ENCODE measurements at regions not wholly inside any gene's neighbourhood (a gene's known extent, or its start where the extent isn't known, plus 50 kb on each side); places are given as distances from the start of the nearest gene placed in this dataset.

DNA sequence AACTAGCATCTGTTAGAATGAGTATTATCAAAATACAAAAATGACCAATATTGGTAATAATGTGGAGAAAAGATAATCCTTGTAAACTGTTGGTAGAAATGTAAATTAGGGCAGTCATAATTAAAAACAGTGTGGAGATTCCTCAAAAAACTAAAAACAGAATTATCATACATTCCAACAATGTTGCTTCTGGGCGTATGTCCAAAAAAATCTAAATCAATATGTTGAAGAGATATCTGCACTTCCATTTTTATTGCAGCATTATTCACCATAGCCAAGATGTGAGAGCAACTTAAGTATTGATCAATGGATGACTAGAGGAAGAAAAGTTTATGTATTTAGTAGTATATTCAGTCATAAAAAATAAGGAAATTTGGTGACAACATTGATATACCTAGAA lies 59.8 kb upstream of the OR9G4 start:
- TF ChIP-seq, protein P1, sequence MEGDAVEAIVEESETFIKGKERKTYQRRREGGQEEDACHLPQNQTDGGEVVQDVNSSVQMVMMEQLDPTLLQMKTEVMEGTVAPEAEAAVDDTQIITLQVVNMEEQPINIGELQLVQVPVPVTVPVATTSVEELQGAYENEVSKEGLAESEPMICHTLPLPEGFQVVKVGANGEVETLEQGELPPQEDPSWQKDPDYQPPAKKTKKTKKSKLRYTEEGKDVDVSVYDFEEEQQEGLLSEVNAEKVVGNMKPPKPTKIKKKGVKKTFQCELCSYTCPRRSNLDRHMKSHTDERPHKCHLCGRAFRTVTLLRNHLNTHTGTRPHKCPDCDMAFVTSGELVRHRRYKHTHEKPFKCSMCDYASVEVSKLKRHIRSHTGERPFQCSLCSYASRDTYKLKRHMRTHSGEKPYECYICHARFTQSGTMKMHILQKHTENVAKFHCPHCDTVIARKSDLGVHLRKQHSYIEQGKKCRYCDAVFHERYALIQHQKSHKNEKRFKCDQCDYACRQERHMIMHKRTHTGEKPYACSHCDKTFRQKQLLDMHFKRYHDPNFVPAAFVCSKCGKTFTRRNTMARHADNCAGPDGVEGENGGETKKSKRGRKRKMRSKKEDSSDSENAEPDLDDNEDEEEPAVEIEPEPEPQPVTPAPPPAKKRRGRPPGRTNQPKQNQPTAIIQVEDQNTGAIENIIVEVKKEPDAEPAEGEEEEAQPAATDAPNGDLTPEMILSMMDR (IDR thresholded peaks at IDR 0.05; ENCODE audit: insufficient read depth, low read length, poor library complexity, severe bottlenecking) = no peak
- TF ChIP-seq EZH2phosphoT487 (conservative IDR thresholded peaks at IDR 0.05; ENCODE audit: low read length) = no peak

Measured in SU-DHL-6 (cell line).